ENCODE measurements at regions not wholly inside any gene's neighbourhood (a gene's known extent, or its start where the extent isn't known, plus 50 kb on each side); places are given as distances from the start of the nearest gene placed in this dataset.

GRCh38 chr1:58895559-58896145, 111.8 kb upstream of the JUN start:
- H3K79me2 ChIP-seq (ENCODE audit: insufficient read depth, low read length), result no peaks in the 10 kb centered on the region
- H3F3A ChIP-seq (ENCODE audit: low read depth), result no peaks in the 10 kb centered on the region; the same call in 1 of the 2 replicates
- peak overlapping the region; percentile 50 for H3K9ac ChIP-seq (ENCODE audit: low read depth, low read length, poor library complexity, severe bottlenecking)
- H3K9me3 ChIP-seq (ENCODE audit: insufficient read depth, low read depth, low read length), result no peaks in the 10 kb centered on the region
- H4K20me1 ChIP-seq (ENCODE audit: insufficient read depth, low read length, poor library complexity, severe bottlenecking), result no peaks in the 10 kb centered on the region
- TF ChIP-seq EZH2phosphoT487 (IDR thresholded peaks at IDR 0.05; ENCODE audit: borderline replicate concordance), result no peak
- TF ChIP-seq CTCF (conservative IDR thresholded peaks at IDR 0.05; ENCODE audit: low read length), result no peak
- H3K36me3 ChIP-seq (ENCODE audit: insufficient read depth, low read length), result no peaks in the 10 kb centered on the region
- no peaks in the 10 kb centered on the region for H3K9me2 ChIP-seq (replicated peaks; ENCODE audit: low read depth, low read length)
- H2AFZ ChIP-seq (ENCODE audit: low read length), result 0 out of 2 replicates have a peak overlapping the region, but pooled peaks have one; percentile 16
- peaks cover 35% of the 10 kb centered on the region for H3K4me1 ChIP-seq (ENCODE audit: insufficient read depth, low read length, poor library complexity, severe bottlenecking)
- H3K4me2 ChIP-seq (ENCODE audit: low read depth, low read length, poor library complexity, severe bottlenecking), result peak overlapping the region; percentile 52
- no peak overlapping the region for H3K4me3 ChIP-seq (ENCODE audit: low read length, poor library complexity, severe bottlenecking)
- no peaks in the 10 kb centered on the region for H3K27me3 ChIP-seq (ENCODE audit: insufficient read depth, low read length, poor library complexity, severe bottlenecking)

GRCh38 chr1:58896246-58897183, 112.7 kb upstream of the JUN start:
- H3K4me2 ChIP-seq (ENCODE audit: low read depth, low read length, poor library complexity, severe bottlenecking), result peak overlapping the region; percentile 52
- no peaks in the 10 kb centered on the region for H3K9me3 ChIP-seq (ENCODE audit: insufficient read depth, low read depth, low read length)
- H3K27me3 ChIP-seq (ENCODE audit: insufficient read depth, low read length, poor library complexity, severe bottlenecking), result no peaks in the 10 kb centered on the region
- no peak overlapping the region for H3K4me3 ChIP-seq (ENCODE audit: low read length, poor library complexity, severe bottlenecking)
- peaks cover 37% of the 10 kb centered on the region for H3K4me1 ChIP-seq (ENCODE audit: insufficient read depth, low read length, poor library complexity, severe bottlenecking)
- H2AFZ ChIP-seq (ENCODE audit: low read length), result peak overlapping the region; percentile 16; the same call in 1 of the 2 replicates
- no peak; the same call in 1 of the 2 replicates for TF ChIP-seq CTCF (conservative IDR thresholded peaks at IDR 0.05; ENCODE audit: low read length)
- no peak for TF ChIP-seq EZH2phosphoT487 (IDR thresholded peaks at IDR 0.05; ENCODE audit: borderline replicate concordance)
- no peaks in the 10 kb centered on the region for H3K79me2 ChIP-seq (ENCODE audit: insufficient read depth, low read length)
- no peaks in the 10 kb centered on the region for H4K20me1 ChIP-seq (ENCODE audit: insufficient read depth, low read length, poor library complexity, severe bottlenecking)
- no peaks in the 10 kb centered on the region for H3K9me2 ChIP-seq (replicated peaks; ENCODE audit: low read depth, low read length)
- H3K9ac ChIP-seq (ENCODE audit: low read depth, low read length, poor library complexity, severe bottlenecking), result peak overlapping the region; percentile 50
- H3K36me3 ChIP-seq (ENCODE audit: insufficient read depth, low read length), result no peaks in the 10 kb centered on the region
- no peaks in the 10 kb centered on the region; the same call in 1 of the 2 replicates for H3F3A ChIP-seq (ENCODE audit: low read depth)

- no peaks in the 10 kb centered on the region; the same call in 1 of the 2 replicates for H3F3A ChIP-seq (ENCODE audit: low read depth)
- H3K9ac ChIP-seq (ENCODE audit: low read depth, low read length, poor library complexity, severe bottlenecking), result no peak overlapping the region
- H3K4me3 ChIP-seq (ENCODE audit: low read length, poor library complexity, severe bottlenecking), result no peak overlapping the region
- H4K20me1 ChIP-seq (ENCODE audit: insufficient read depth, low read length, poor library complexity, severe bottlenecking), result no peaks in the 10 kb centered on the region
- no peaks in the 10 kb centered on the region for H3K27me3 ChIP-seq (ENCODE audit: insufficient read depth, low read length, poor library complexity, severe bottlenecking)
- H3K79me2 ChIP-seq (ENCODE audit: insufficient read depth, low read length), result no peaks in the 10 kb centered on the region
- H3K9me3 ChIP-seq (ENCODE audit: insufficient read depth, low read depth, low read length), result no peaks in the 10 kb centered on the region
- no peaks in the 10 kb centered on the region for H3K9me2 ChIP-seq (replicated peaks; ENCODE audit: low read depth, low read length)
- H3K4me2 ChIP-seq (ENCODE audit: low read depth, low read length, poor library complexity, severe bottlenecking), result no peak overlapping the region
- H2AFZ ChIP-seq (ENCODE audit: low read length), result no peak overlapping the region
- H3K36me3 ChIP-seq (ENCODE audit: insufficient read depth, low read length), result no peaks in the 10 kb centered on the region
- peaks cover 50% of the 10 kb centered on the region for H3K4me1 ChIP-seq (ENCODE audit: insufficient read depth, low read length, poor library complexity, severe bottlenecking)
- TF ChIP-seq EZH2phosphoT487 (IDR thresholded peaks at IDR 0.05; ENCODE audit: borderline replicate concordance) (no peak), CTCF (conservative IDR thresholded peaks at IDR 0.05; ENCODE audit: low read length) (no peak)
These were observed 115.1 kb upstream of the JUN start for GRCh38 chr1:58898739-58899586.

Data from Loucy (cell line).